ENCODE measurements at regions not wholly inside any gene's neighbourhood (a gene's known extent, or its start where the extent isn't known, plus 50 kb on each side); places are given as distances from the start of the nearest gene placed in this dataset.

DNA sequence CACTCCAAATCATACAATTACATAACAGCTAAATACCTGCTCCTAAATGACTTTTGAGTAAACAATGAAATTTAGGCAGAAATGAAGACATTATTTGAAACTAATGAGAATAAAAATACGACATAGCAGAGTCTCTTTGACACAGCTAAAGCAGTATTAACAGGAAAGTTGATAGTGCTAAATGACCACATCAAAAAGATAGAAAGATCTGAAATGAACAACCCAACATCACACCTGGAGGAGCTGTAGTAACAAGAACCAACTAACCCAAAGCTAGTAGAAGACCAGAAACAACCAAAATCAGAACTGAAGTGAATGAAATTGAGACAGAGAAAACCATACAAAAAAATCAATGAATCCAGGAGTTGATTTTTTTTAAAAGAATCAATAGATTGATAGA lies 257.8 kb downstream of the ARAP2 start:
- peaks cover 0 to 4% (median 3%) of the 10 kb centered on the region in 5 experiments for H3K9me3 ChIP-seq (ENCODE audit: control extremely low read depth in 1 of 5, control insufficient read depth in 4 of 5, insufficient read depth in 2 of 5, low read depth in 1 of 5, low read length in 4 of 5)
- DNase-seq = no peak
- 100% methylated on average over 1 of the region's 1 CpG for WGBS (ENCODE audit: insufficient coverage)
- H3K4me3 ChIP-seq (ENCODE audit: control insufficient read depth in 1 of 7, extremely low read depth in 1 of 7, insufficient read depth in 4 of 7, low read depth in 2 of 7, low read length in 6 of 7) = no peak overlapping the region
- no peaks in the 10 kb centered on the region for H3K27me3 ChIP-seq (replicated peaks in 2 of 5; ENCODE audit: control insufficient read depth in 4 of 5, insufficient read depth in 5 of 5, low read length in 4 of 5)
- POLR2A ChIA-PET = no interaction called here
- H3K36me3 ChIP-seq (ENCODE audit: control insufficient read depth in 4 of 4, insufficient read depth in 4 of 4, low read length in 3 of 4) = no peaks in the 10 kb centered on the region
- CTCF ChIA-PET = interaction anchor here (0.6 kb wide), 1 partner anchor 8 kb away, joined by 3 read pairs; no protein-coding TSS in a partner anchor
- H3K27ac ChIP-seq (ENCODE audit: insufficient read depth in 1 of 2, low read depth in 1 of 2, low read length in 2 of 2, poor library complexity in 1 of 2, severe bottlenecking in 2 of 2) = no peak overlapping the region
- H3K4me1 ChIP-seq (ENCODE audit: control extremely low read depth in 1 of 4, control insufficient read depth in 4 of 4, insufficient read depth in 4 of 4, low read length in 3 of 4) = no peaks in the 10 kb centered on the region

DNA sequence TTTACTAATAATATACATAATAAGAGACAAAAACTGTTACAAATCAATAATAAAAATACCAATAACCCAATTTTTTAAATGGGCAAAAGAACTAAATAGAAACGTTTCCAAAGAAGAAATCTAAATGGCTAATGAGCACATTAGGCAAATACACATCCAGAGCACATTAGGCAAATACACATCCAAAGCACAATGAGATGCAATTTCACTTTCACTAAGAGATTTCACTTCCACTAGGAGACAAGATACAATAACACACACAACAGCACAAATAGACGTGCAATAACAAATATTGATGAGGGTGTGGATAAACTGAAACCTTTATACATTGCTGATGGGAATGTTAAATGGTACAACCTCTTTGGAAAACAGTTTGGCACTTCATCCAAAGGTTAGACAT lies 250.7 kb downstream of the ARAP2 start:
- no peak for DNase-seq
- H3K27ac ChIP-seq (ENCODE audit: insufficient read depth in 1 of 2, low read depth in 1 of 2, low read length in 2 of 2, poor library complexity in 1 of 2, severe bottlenecking in 2 of 2) = no peak overlapping the region
- H3K9me3 ChIP-seq (ENCODE audit: control extremely low read depth in 1 of 5, control insufficient read depth in 4 of 5, insufficient read depth in 2 of 5, low read depth in 1 of 5, low read length in 4 of 5) = no peaks in the 10 kb centered on the region
- CTCF ChIA-PET = no interaction called here
- H3K27me3 ChIP-seq (replicated peaks in 2 of 5; ENCODE audit: control insufficient read depth in 4 of 5, insufficient read depth in 5 of 5, low read length in 4 of 5) = no peaks in the 10 kb centered on the region
- POLR2A ChIA-PET = no interaction called here
- H3K4me1 ChIP-seq (ENCODE audit: control extremely low read depth in 1 of 4, control insufficient read depth in 4 of 4, insufficient read depth in 4 of 4, low read length in 3 of 4) = no peaks in the 10 kb centered on the region
- H3K4me3 ChIP-seq (ENCODE audit: control insufficient read depth in 1 of 7, extremely low read depth in 1 of 7, insufficient read depth in 4 of 7, low read depth in 2 of 7, low read length in 6 of 7) = no peak overlapping the region
- no peaks in the 10 kb centered on the region for H3K36me3 ChIP-seq (ENCODE audit: control insufficient read depth in 4 of 4, insufficient read depth in 4 of 4, low read length in 3 of 4)
- WGBS (ENCODE audit: insufficient coverage) = 86% methylated on average over 1 of the region's 2 CpGs

DNA sequence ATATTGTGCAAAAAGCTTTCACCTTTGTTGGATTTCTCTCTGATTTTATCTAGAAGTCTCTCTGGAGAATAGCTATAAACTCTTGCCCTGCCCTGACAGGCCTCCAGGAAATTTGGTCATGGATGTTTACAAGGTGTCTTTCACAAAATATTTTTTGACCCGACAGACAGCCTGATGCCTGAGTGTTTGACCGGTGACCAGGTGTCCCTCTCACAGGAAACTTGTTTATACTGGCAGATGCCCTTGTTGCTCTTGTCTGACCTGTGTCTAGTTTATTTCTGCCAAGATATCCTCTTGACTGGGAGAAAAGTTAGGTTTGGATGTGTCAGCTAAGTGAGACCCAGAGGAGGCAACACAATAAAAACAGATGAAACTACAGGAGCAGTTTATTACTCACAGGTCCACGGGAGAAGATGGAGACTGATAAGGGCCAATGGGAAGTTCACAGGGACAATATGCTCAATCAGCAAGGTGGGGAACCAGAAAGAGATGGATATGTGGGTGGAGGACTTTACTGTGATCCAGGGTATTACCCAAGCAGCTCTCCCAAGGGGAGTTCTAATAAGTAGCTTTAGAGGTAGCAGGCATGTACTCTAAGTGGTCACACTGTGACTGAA lies 243.3 kb downstream of the ARAP2 start:
- no peaks in the 10 kb centered on the region for H3K4me1 ChIP-seq (ENCODE audit: control extremely low read depth in 1 of 4, control insufficient read depth in 4 of 4, insufficient read depth in 4 of 4, low read length in 3 of 4)
- no peak overlapping the region for H3K4me3 ChIP-seq (ENCODE audit: control insufficient read depth in 1 of 7, extremely low read depth in 1 of 7, insufficient read depth in 4 of 7, low read depth in 2 of 7, low read length in 6 of 7)
- no peaks in the 10 kb centered on the region for H3K9me3 ChIP-seq (ENCODE audit: control extremely low read depth in 1 of 5, control insufficient read depth in 4 of 5, insufficient read depth in 2 of 5, low read depth in 1 of 5, low read length in 4 of 5)
- ChIA-PET POLR2A (no interaction called here), CTCF (no interaction called here)
- no peaks in the 10 kb centered on the region for H3K36me3 ChIP-seq (ENCODE audit: control insufficient read depth in 4 of 4, insufficient read depth in 4 of 4, low read length in 3 of 4)
- WGBS (ENCODE audit: insufficient coverage) = 96% methylated on average over 3 of the region's 3 CpGs
- no peak for DNase-seq
- H3K27me3 ChIP-seq (replicated peaks in 2 of 5; ENCODE audit: control insufficient read depth in 4 of 5, insufficient read depth in 5 of 5, low read length in 4 of 5) = no peaks in the 10 kb centered on the region
- H3K27ac ChIP-seq (ENCODE audit: insufficient read depth in 1 of 2, low read depth in 1 of 2, low read length in 2 of 2, poor library complexity in 1 of 2, severe bottlenecking in 2 of 2) = no peak overlapping the region

DNA sequence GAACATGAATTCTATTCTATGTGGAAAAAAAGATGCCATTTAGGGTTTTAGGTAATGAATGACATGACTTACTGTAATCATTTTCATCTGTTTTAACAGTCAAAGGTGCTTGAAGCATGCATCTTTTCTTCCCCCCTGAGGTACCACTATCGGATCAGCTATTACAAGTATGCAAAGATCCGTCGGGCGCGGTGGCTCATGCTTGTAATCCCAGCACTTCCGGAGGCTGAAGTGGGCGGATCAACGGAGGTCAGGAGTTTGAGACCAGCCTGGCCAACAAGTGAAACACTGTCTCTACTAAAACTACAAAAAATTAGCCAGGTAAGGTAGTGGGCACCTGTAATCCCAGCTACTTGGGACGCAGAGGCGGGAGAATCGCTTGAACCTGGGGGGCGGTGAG lies 241.3 kb downstream of the ARAP2 start:
- Histone ChIP-seq H3K27me3 (replicated peaks in 2 of 5; ENCODE audit: control insufficient read depth in 4 of 5, insufficient read depth in 5 of 5, low read length in 4 of 5) (no peaks in the 10 kb centered on the region), H3K4me3 (ENCODE audit: control insufficient read depth in 1 of 7, extremely low read depth in 1 of 7, insufficient read depth in 4 of 7, low read depth in 2 of 7, low read length in 6 of 7) (no peak overlapping the region), H3K4me1 (ENCODE audit: control extremely low read depth in 1 of 4, control insufficient read depth in 4 of 4, insufficient read depth in 4 of 4, low read length in 3 of 4) (no peaks in the 10 kb centered on the region), H3K36me3 (ENCODE audit: control insufficient read depth in 4 of 4, insufficient read depth in 4 of 4, low read length in 3 of 4) (no peaks in the 10 kb centered on the region), H3K27ac (ENCODE audit: insufficient read depth in 1 of 2, low read depth in 1 of 2, low read length in 2 of 2, poor library complexity in 1 of 2, severe bottlenecking in 2 of 2) (no peak overlapping the region), H3K9me3 (ENCODE audit: control extremely low read depth in 1 of 5, control insufficient read depth in 4 of 5, insufficient read depth in 2 of 5, low read depth in 1 of 5, low read length in 4 of 5) (no peaks in the 10 kb centered on the region)
- WGBS (ENCODE audit: insufficient coverage) = 97% methylated on average over 11 of the region's 12 CpGs
- POLR2A ChIA-PET = no interaction called here
- CTCF ChIA-PET = no interaction called here
- DNase-seq = no peak

DNA sequence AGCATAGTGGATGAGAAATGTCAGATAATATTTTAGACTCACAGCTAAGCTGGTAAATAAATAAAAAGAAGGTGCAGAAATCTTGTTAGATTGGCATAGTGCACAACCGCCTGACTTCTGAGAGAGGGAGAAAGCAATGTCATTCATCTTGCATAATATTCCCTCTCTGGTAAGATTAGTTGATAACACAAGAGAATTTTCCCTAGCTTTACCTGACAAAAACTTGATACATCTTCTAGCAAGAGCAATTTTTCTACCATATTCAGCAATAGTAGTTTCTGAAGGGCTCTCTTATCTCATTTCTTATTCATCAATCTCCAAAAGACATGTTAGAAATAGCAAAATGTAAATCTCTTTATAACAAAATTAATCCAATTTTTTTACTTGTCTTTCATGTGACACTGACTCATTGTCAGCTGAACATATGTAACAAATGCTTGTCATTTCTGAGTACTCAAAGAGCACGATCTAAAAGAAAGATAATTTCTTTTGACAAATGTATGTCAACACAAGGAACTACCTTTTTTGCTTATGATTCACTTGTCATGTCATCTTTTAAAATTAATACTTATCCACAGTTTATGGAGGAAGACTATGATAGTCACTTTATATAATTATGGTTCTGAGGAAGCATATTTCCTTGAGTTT lies 240.0 kb downstream of the ARAP2 start:
- no CpG with 5 or more reads among the region's 2 CpGs for WGBS (ENCODE audit: insufficient coverage)

DNA sequence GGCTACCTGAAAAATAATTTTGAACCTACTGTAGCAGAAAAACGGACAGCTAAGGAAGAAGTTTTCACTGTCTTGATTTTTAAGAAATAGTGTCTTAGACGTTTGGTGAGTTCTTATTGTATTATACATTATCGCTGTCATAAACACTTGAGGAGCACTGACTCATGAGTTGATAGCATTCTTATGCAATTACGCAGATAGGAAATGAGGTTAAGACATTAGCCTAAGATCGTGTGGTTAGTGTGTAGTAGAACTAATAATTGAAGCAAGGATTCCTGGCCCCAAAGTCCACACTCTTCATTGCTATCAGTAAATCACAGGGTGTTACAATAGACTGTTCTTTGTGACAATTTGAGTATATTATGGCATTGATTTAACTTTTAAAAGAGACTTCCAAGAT lies 238.1 kb downstream of the ARAP2 start:
- Histone ChIP-seq H3K4me1 (ENCODE audit: control extremely low read depth in 1 of 4, control insufficient read depth in 4 of 4, insufficient read depth in 4 of 4, low read length in 3 of 4) (no peaks in the 10 kb centered on the region), H3K27me3 (replicated peaks in 2 of 5; ENCODE audit: control insufficient read depth in 4 of 5, insufficient read depth in 5 of 5, low read length in 4 of 5) (no peaks in the 10 kb centered on the region), H3K4me3 (ENCODE audit: control insufficient read depth in 1 of 7, extremely low read depth in 1 of 7, insufficient read depth in 4 of 7, low read depth in 2 of 7, low read length in 6 of 7) (no peak overlapping the region), H3K27ac (ENCODE audit: insufficient read depth in 1 of 2, low read depth in 1 of 2, low read length in 2 of 2, poor library complexity in 1 of 2, severe bottlenecking in 2 of 2) (no peak overlapping the region), H3K36me3 (ENCODE audit: control insufficient read depth in 4 of 4, insufficient read depth in 4 of 4, low read length in 3 of 4) (no peaks in the 10 kb centered on the region), H3K9me3 (ENCODE audit: control extremely low read depth in 1 of 5, control insufficient read depth in 4 of 5, insufficient read depth in 2 of 5, low read depth in 1 of 5, low read length in 4 of 5) (no peaks in the 10 kb centered on the region)
- no peak for DNase-seq
- 100% methylated on average over 4 of the region's 5 CpGs for WGBS (ENCODE audit: insufficient coverage)
- ChIA-PET CTCF (no interaction called here), POLR2A (no interaction called here)

More for the DNA sequence above, 240.0 kb downstream of the ARAP2 start:
- DNase-seq = no peak
- Histone ChIP-seq H3K36me3 (ENCODE audit: control insufficient read depth in 4 of 4, insufficient read depth in 4 of 4, low read length in 3 of 4) (no peaks in the 10 kb centered on the region), H3K27me3 (replicated peaks in 2 of 5; ENCODE audit: control insufficient read depth in 4 of 5, insufficient read depth in 5 of 5, low read length in 4 of 5) (no peaks in the 10 kb centered on the region), H3K4me3 (ENCODE audit: control insufficient read depth in 1 of 7, extremely low read depth in 1 of 7, insufficient read depth in 4 of 7, low read depth in 2 of 7, low read length in 6 of 7) (no peak overlapping the region), H3K9me3 (ENCODE audit: control extremely low read depth in 1 of 5, control insufficient read depth in 4 of 5, insufficient read depth in 2 of 5, low read depth in 1 of 5, low read length in 4 of 5) (no peaks in the 10 kb centered on the region), H3K27ac (ENCODE audit: insufficient read depth in 1 of 2, low read depth in 1 of 2, low read length in 2 of 2, poor library complexity in 1 of 2, severe bottlenecking in 2 of 2) (no peak overlapping the region), H3K4me1 (ENCODE audit: control extremely low read depth in 1 of 4, control insufficient read depth in 4 of 4, insufficient read depth in 4 of 4, low read length in 3 of 4) (no peaks in the 10 kb centered on the region)
- CTCF ChIA-PET = no interaction called here
- POLR2A ChIA-PET = no interaction called here

DNA sequence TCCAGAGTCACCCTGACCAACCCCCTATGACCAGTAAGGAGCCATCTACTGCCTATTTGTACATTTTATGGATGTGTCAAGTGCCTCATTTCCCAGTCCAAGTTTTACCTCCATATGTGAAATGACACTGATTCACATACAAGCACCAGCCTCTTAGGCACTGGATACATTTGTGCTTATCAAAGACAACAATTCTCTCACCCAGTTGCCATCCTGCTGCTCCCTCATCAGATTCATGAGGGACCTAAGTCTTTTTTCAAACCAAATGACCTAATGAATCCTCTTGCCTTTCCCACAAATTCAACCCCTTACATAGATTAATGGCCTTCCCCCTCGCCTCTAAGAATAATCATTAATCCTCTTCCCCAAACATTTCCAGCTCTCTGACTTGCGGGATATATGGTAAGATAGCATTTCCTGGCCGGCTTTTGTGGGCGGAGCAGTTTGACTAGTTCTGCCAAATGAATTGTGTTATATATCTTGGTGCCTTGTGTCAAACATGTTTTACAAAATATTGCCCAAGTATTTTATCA lies 233.9 kb downstream of the ARAP2 start:
- no peak overlapping the region for H3K4me3 ChIP-seq (ENCODE audit: control insufficient read depth in 1 of 7, extremely low read depth in 1 of 7, insufficient read depth in 4 of 7, low read depth in 2 of 7, low read length in 6 of 7)
- ChIA-PET CTCF (no interaction called here), POLR2A (no interaction called here)
- no peaks in the 10 kb centered on the region for H3K27me3 ChIP-seq (replicated peaks in 2 of 5; ENCODE audit: control insufficient read depth in 4 of 5, insufficient read depth in 5 of 5, low read length in 4 of 5)
- H3K36me3 ChIP-seq (ENCODE audit: control insufficient read depth in 4 of 4, insufficient read depth in 4 of 4, low read length in 3 of 4) = no peaks in the 10 kb centered on the region
- no peaks in the 10 kb centered on the region for H3K4me1 ChIP-seq (ENCODE audit: control extremely low read depth in 1 of 4, control insufficient read depth in 4 of 4, insufficient read depth in 4 of 4, low read length in 3 of 4)
- H3K9me3 ChIP-seq (ENCODE audit: control extremely low read depth in 1 of 5, control insufficient read depth in 4 of 5, insufficient read depth in 2 of 5, low read depth in 1 of 5, low read length in 4 of 5) = no peaks in the 10 kb centered on the region
- no peak for DNase-seq
- no peak overlapping the region for H3K27ac ChIP-seq (ENCODE audit: insufficient read depth in 1 of 2, low read depth in 1 of 2, low read length in 2 of 2, poor library complexity in 1 of 2, severe bottlenecking in 2 of 2)
- 100% methylated on average over 1 of the region's 4 CpGs for WGBS (ENCODE audit: insufficient coverage)

Measured in common myeloid progenitor, CD34-positive (primary cell).